ENCODE measurements at regions not wholly inside any gene's neighbourhood (a gene's known extent, or its start where the extent isn't known, plus 50 kb on each side); places are given as distances from the start of the nearest gene placed in this dataset.
"Not testable (repeated sequence)": the region's sequence is repeated elsewhere in the genome, so short reads cannot be mapped to it uniquely, and the experiment has no call there.

DNA sequence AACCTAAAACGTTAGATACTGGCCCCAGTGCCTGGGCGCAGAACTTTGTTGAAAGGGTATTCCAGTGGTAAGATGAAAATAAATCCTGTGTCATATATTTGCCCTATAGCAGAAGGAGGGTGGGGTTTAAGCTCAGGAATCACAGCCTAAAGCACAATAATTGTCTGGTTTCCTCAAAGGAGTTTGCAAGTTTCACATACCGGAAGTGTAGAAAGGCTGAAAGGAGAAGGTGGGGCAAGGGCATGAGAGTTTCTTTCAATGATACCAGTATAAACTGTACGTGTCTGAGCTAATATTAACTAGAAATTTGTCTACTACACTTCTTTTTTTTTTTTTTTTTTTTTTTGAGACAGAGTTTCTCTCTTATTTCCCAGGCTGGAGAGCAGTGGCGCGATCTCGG lies 147.9 kb upstream of the WWC1 start:
- WGBS, 2 donors, result 38 to 43% methylated on average over 7 of the region's 7 CpGs
- H3K4me3 ChIP-seq (replicated peaks in 1 of 3); H3K27me3 ChIP-seq; H3K36me3 ChIP-seq; intact Hi-C loops (cut with DNase I); H3K9me3 ChIP-seq: not testable (repeated sequence)
- peak in 1 of 2 donors; percentile 21 for TF ChIP-seq POLR2A (IDR thresholded peaks at IDR 0.05)
- DNase-seq, result peak; percentile 25 to 31
- H3K4me1 ChIP-seq, result peaks cover 12 to 15% of the 10 kb centered on the region in 2 donors
- H3K27ac ChIP-seq, result peak overlapping the region; percentile 84 to 96 (median 91)

DNA sequence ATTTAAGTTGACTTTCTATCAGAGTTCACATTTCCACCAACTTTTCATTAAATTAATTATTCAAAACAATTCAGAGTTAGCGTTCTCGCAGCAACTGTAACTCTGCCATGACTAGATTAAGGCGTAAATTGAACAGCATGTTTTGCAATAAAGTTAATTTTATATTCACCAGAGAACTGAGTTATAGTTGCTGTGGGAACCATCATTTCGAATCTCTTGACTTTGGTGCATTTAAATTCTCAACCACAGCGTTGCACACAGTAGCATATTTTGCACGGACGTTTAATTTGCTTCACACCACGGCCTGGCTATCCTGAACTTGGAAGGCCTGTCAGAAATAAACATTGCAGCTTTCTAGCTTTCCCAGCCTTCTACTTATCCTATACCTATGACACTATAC lies 144.3 kb upstream of the WWC1 start:
- intact Hi-C loops (cut with DNase I), result no loop called here
- H3K9me3 ChIP-seq, result no peaks in the 10 kb centered on the region
- H3K36me3 ChIP-seq, result no peaks in the 10 kb centered on the region
- DNase-seq, result no peak
- WGBS, 2 donors, result 87 to 90% methylated on average over 8 of the region's 8 CpGs
- no peak overlapping the region for H3K4me3 ChIP-seq (replicated peaks in 1 of 3)
- no peak overlapping the region for H3K27ac ChIP-seq
- H3K27me3 ChIP-seq, result no peaks in the 10 kb centered on the region
- H3K4me1 ChIP-seq, result peaks cover 12 to 14% of the 10 kb centered on the region in 2 donors
- no peak for TF ChIP-seq POLR2A (IDR thresholded peaks at IDR 0.05)
- TF ChIP-seq, protein P1, sequence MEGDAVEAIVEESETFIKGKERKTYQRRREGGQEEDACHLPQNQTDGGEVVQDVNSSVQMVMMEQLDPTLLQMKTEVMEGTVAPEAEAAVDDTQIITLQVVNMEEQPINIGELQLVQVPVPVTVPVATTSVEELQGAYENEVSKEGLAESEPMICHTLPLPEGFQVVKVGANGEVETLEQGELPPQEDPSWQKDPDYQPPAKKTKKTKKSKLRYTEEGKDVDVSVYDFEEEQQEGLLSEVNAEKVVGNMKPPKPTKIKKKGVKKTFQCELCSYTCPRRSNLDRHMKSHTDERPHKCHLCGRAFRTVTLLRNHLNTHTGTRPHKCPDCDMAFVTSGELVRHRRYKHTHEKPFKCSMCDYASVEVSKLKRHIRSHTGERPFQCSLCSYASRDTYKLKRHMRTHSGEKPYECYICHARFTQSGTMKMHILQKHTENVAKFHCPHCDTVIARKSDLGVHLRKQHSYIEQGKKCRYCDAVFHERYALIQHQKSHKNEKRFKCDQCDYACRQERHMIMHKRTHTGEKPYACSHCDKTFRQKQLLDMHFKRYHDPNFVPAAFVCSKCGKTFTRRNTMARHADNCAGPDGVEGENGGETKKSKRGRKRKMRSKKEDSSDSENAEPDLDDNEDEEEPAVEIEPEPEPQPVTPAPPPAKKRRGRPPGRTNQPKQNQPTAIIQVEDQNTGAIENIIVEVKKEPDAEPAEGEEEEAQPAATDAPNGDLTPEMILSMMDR (IDR thresholded peaks at IDR 0.05), result no peak

DNA sequence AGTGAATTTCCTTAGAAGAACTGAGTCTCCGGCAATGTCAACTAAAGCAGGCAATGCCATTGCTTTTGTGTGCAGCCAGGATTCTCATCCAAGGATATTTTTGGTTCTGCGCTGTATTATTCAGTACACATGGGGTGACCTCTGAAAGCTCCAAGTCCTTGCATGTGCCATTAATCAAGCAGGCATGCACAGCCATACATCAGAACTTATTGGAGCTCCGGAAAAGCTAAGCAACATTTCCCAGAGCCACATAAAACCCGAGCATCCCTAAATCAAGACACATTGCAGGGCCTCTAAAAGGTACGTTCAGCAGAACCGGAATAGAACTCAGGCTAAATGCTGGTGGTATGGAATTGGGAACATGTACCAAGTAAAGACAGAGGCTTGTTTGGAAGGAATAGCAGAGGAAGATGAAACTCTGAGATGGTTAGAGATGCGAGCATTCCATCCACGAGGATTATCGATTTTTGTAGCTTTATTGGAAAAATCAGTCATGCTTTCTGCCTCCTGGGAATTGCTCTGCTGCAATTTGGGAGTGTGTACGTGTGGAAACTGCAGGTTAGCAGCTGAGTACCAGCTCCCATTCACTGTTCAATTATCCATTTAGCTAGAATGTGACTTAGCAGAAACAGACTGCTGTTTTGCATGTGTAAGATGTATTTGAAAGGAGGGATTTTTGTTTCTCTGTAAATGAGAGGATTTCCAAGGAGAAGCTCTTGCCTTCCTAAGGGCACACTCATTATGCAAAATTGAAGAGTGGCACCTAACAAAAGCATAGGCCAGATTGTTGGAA lies 143.7 kb upstream of the WWC1 start:
- H3K27me3 ChIP-seq, result no peaks in the 10 kb centered on the region
- no peak for DNase-seq
- intact Hi-C loops (cut with DNase I), result no loop called here
- peaks cover 7 to 8% of the 10 kb centered on the region in 2 donors for H3K4me1 ChIP-seq
- 65 to 70% methylated on average over 10 of the region's 10 CpGs for WGBS, 2 donors
- H3K36me3 ChIP-seq, result no peaks in the 10 kb centered on the region
- H3K4me3 ChIP-seq (replicated peaks in 1 of 3), result no peak overlapping the region
- no peak for TF ChIP-seq POLR2A (IDR thresholded peaks at IDR 0.05)
- TF ChIP-seq, protein P1 (IDR thresholded peaks at IDR 0.05), result no peak
- H3K9me3 ChIP-seq, result no peaks in the 10 kb centered on the region
- no peak overlapping the region for H3K27ac ChIP-seq

DNA sequence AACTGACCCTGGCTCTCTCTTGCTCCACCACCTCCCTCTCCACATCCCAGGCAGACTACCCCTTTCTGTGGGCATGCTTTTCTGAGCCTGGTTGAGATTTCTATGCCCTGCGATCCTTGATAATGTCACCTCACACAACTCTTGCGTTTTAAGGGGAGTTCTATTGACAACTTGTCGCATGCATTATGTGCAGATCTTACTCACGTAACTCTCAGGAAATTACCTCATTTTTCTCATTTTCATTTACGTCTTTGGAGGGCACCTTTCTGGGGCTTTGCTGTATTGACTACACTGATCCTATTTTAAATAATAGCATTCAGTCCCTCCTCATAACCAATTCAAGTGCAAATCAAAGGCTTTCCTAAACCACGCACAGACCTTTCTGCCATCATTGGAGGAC lies 140.4 kb upstream of the WWC1 start:
- H3K36me3 ChIP-seq, result no peaks in the 10 kb centered on the region
- DNase-seq, result no peak
- no peak overlapping the region for H3K4me3 ChIP-seq (replicated peaks in 1 of 3)
- H3K27me3 ChIP-seq, result no peaks in the 10 kb centered on the region
- H3K9me3 ChIP-seq, result no peaks in the 10 kb centered on the region
- TF ChIP-seq, protein P1 (IDR thresholded peaks at IDR 0.05), result no peak
- TF ChIP-seq POLR2A (IDR thresholded peaks at IDR 0.05), result no peak
- H3K27ac ChIP-seq, result no peak overlapping the region
- H3K4me1 ChIP-seq, result no peaks in the 10 kb centered on the region
- intact Hi-C loops (cut with DNase I), result no loop called here
- WGBS, 2 donors, result 92% methylated on average over 6 of the region's 6 CpGs

DNA sequence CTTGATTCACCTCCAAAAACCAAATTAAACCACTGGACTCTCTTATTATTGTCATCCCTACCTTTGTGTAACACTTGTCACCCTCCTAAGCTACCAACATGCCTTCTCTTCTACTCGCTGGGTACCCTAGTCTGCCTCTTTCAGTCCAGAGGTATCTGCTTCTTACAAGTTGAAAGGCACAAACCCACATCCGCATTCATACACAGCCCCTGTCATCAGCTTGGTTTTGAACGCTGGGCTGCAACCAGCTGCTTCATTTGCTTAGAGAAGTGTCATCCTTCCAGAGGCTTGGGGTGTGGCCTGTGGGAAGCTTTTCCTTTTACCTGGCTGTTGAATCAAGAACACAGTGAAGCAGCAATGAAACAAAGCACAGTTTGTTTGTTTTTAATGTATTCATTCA lies 138.8 kb upstream of the WWC1 start:
- Histone ChIP-seq H3K4me3 (replicated peaks in 1 of 3) (no peak overlapping the region), H3K9me3 (no peaks in the 10 kb centered on the region), H3K36me3 (no peaks in the 10 kb centered on the region), H3K4me1 (no peaks in the 10 kb centered on the region), H3K27me3 (no peaks in the 10 kb centered on the region), H3K27ac (no peak overlapping the region)
- TF ChIP-seq, protein P1 (IDR thresholded peaks at IDR 0.05), result no peak
- no peak for TF ChIP-seq POLR2A (IDR thresholded peaks at IDR 0.05)
- intact Hi-C loops (cut with DNase I), result no loop called here
- DNase-seq, result no peak
- 77 to 87% methylated on average over 3 of the region's 3 CpGs for WGBS, 2 donors

Data from thyroid gland (tissue), 4 donors.